ENCODE measurements at regions not wholly inside any gene's neighbourhood (a gene's known extent, or its start where the extent isn't known, plus 50 kb on each side); places are given as distances from the start of the nearest gene placed in this dataset.

GRCh38 chr2:116223912-116224311 is 1590.6 kb upstream of the DDX18 start:
- in situ Hi-C loops (cut with MboI; ENCODE audit: low pct_unique_long_range_greater_than_20kb, low sequenced_read_pairs, unreplicated experiment), result no loop called here
- no peak for DNase-seq (ENCODE audit: low spot score)
- TF ChIP-seq CTCF (IDR thresholded peaks at IDR 0.05; ENCODE audit: extremely low read depth, insufficient read depth, missing control alignments), result no peak

GRCh38 chr2:116224610-116225009 is 1589.9 kb upstream of the DDX18 start:
- no peak for TF ChIP-seq CTCF (IDR thresholded peaks at IDR 0.05; ENCODE audit: extremely low read depth, insufficient read depth, missing control alignments)
- in situ Hi-C loops (cut with MboI; ENCODE audit: low pct_unique_long_range_greater_than_20kb, low sequenced_read_pairs, unreplicated experiment), result no loop called here
- DNase-seq (ENCODE audit: low spot score), result no peak

- in situ Hi-C loops (cut with MboI; ENCODE audit: low pct_unique_long_range_greater_than_20kb, low sequenced_read_pairs, unreplicated experiment), result no loop called here
- no peak for TF ChIP-seq CTCF (IDR thresholded peaks at IDR 0.05; ENCODE audit: extremely low read depth, insufficient read depth, missing control alignments)
- no peak for DNase-seq (ENCODE audit: low spot score)
These were observed 1576.0 kb upstream of the DDX18 start for GRCh38 chr2:116238511-116238910.

DNA sequence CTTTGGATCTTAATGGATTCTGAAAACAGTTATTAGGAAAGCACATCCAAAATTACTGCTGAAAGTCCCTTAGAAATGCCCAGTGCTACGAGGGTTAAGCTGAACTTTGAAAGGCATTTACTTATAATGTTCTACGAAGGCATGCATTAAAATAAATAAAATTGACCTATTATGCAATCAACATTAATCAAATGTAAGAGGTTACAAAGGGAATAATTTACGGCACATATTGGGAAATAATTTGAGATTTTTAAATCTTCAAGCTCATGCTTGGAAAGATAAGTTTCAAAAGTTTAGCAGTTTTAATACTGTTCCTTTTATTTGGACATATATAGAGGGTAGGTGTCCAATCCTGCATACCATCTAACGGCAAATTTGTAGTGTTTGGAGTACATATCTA is 1564.1 kb upstream of the DDX18 start:
- in situ Hi-C loops (cut with MboI; ENCODE audit: low pct_unique_long_range_greater_than_20kb, low sequenced_read_pairs, unreplicated experiment), result no loop called here
- no peak for DNase-seq (ENCODE audit: low spot score)
- no peak for TF ChIP-seq CTCF (IDR thresholded peaks at IDR 0.05; ENCODE audit: extremely low read depth, insufficient read depth, missing control alignments)

- DNase-seq (ENCODE audit: low spot score), result no peak
- in situ Hi-C loops (cut with MboI; ENCODE audit: low pct_unique_long_range_greater_than_20kb, low sequenced_read_pairs, unreplicated experiment), result no loop called here
- TF ChIP-seq CTCF (IDR thresholded peaks at IDR 0.05; ENCODE audit: extremely low read depth, insufficient read depth, missing control alignments), result no peak
These were observed 1549.6 kb upstream of the DDX18 start for GRCh38 chr2:116264872-116265271.

- no peak for DNase-seq (ENCODE audit: low spot score)
- no peak for TF ChIP-seq CTCF (IDR thresholded peaks at IDR 0.05; ENCODE audit: extremely low read depth, insufficient read depth, missing control alignments)
- in situ Hi-C loops (cut with MboI; ENCODE audit: low pct_unique_long_range_greater_than_20kb, low sequenced_read_pairs, unreplicated experiment), result no loop called here
These were observed 1545.5 kb upstream of the DDX18 start for GRCh38 chr2:116269040-116269439.

DNA sequence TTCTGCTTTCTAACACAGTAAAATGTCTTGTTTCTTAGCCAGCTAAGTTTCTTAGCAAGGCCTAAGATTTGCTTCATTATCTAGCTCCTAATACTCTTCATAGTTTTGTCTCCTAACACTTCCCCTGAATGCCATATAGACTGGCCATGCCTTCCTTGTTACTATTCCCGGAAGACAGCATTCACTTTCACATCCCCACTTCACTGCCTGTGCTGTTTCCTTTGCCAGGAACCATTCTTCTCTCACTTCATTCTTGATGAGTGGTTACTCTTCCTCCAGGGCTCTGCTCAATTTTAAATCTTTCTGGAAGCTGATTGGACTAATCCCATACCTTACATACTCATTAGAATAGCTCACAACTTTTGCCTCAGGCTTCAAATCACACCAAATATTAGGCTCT is 1510.2 kb upstream of the DDX18 start:
- no peak for TF ChIP-seq CTCF (IDR thresholded peaks at IDR 0.05; ENCODE audit: extremely low read depth, insufficient read depth, missing control alignments)
- in situ Hi-C loops (cut with MboI; ENCODE audit: low pct_unique_long_range_greater_than_20kb, low sequenced_read_pairs, unreplicated experiment), result no loop called here
- no peak for DNase-seq (ENCODE audit: low spot score)
